Posterior cingulate gyrus (tissue), 11 donors: ENCODE measurements at regions not wholly inside any gene's neighbourhood (a gene's known extent, or its start where the extent isn't known, plus 50 kb on each side); places are given as distances from the start of the nearest gene placed in this dataset.
"Not testable (repeated sequence)": the region's sequence is repeated elsewhere in the genome, so short reads cannot be mapped to it uniquely, and the experiment has no call there.

Experiments used
- DNase-seq, 10 donors: peaks; one replicate each; pipeline versions ENCODE4 v3.0.0 to v3.0.0-alpha.2; 2020 to 2021; ENCODE audit warnings: mixed read lengths in 3 of 10
- intact Hi-C: fragments of 100-400 bp; cut with DNase I; formaldehyde crosslinking; loops from one replicate; pipeline ENCODE4 v1.15.1; 2023

- DNase-seq: no peak
- intact Hi-C loops: no loop called here
Observed at GRCh38 chr2:209141818-209142217, 282.0 kb upstream of the MAP2 start.

GRCh38 chr2:209145220-209145691 lies 278.6 kb upstream of the MAP2 start:
- intact Hi-C loops: not testable (repeated sequence)
- DNase-seq: peak in 3 of 10 donors; percentile 50 to 79 (median 66)

GRCh38 chr2:209145941-209146681 lies 277.7 kb upstream of the MAP2 start:
- no peak for DNase-seq
- intact Hi-C loops: no loop called here

DNA sequence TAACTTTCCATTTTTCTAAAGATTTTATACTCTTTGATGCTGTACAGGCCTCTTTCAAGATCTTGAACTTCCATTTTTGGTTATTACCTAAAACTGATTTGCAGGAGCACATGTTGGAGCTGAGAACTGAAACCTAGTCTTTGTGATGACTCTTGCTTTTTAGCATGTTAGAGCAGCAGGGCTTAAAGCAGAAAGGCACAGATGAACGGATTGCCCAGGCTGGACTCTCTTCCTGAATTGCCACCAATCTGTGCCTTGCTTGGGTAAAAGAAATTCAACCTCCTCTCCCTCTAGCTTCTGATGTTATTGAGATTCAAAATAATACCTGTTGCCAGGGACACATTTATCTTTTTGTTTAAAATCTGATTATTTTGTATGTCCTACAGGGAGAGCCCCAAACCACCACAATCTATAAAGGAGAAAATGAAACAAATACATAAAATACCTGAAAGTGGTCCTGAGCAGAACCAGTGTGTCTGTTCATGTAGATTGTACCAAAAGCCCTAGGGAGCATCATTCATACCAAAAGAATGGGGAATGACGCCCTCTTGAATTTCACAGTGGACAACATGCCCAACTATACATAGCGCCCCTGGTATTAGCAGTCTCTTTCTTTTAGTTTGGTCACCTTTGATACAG lies 277.0 kb upstream of the MAP2 start:
- DNase-seq: no peak
- intact Hi-C loops: no loop called here

DNA sequence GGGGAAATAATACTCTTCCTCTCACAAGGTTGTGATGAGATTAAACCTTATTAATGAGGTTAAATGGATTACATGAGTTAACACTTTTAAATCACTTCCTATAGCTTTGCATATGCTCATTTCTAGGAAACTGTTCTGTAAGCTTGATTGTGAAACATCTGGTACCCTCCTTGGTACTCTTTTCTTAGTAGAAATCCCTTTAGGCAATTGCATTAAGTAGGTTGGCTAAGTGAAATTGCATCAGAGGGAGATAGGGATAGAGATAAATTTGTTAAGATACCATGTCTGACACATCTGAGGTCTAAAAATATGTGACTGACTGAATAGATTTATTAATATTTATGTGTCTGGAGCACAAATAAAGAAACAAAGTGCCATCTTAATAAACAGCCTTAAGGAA lies 275.9 kb upstream of the MAP2 start:
- intact Hi-C loops: no loop called here
- no peak for DNase-seq

DNA sequence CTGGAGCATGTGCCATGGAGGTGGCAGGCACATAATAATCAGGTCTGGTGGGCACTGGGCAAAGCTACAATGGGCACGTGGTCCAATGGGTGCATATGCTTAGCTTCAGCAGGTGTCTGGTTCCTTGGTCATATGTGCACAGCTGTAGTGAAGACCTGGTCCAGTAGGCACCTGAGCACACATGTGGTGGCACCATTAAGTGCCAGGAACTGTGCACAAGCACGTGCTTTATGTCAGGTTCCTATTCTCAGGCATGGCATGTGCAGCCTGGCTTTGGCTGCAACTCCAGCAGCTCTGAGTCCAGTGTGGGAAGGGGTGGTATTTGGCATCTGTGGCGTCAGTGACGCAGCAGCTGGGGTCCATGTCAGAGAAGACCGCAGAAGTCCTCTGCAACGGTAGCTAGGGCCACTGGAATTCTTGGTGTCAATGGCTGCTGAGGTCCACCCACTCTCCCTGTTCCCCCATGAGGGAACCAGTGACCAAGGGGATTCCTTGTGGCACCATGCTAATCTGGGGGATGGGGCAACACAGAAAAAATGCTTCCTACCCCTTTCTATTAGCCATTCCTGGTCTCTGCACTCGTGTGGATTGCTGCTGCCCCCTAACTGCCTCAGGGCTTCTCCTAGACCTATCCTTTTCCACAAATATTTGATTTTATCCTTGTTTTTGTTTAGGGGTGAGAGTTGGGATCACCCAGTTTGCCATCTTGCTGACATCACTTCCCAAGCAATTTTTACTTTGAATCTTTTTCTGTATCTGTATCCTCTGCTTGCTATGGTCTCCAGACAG lies 262.9 kb upstream of the MAP2 start:
- intact Hi-C loops: no loop called here
- DNase-seq: peak in 2 of 10 donors; percentile 35 to 47

GRCh38 chr2:209162129-209162528 lies 261.7 kb upstream of the MAP2 start:
- no peak for DNase-seq

DNA sequence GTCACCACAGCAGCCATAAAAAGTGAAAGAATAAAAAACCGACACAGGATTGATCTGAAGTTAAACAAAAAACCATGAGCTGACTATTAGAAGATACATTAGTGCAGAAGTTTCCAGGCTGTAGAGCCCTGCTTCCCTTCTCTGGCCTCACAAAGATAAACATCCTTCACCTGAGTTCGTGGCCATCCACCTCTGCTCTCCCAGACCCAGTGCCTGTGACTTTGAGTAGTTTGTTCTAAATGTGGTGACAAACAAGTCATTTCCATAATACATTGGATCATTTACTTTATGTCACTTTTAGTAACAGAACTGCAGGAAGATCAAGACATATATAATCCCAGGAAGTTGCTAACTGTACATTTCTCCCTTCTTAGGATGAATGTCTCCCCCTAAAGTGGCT lies 241.9 kb upstream of the MAP2 start:
- intact Hi-C loops: no loop called here
- no peak for DNase-seq

More at GRCh38 chr2:209162129-209162528, 261.7 kb upstream of the MAP2 start:
- intact Hi-C loops: no loop called here

GRCh38 chr2:209186886-209187285 lies 237.0 kb upstream of the MAP2 start:
- intact Hi-C loops, DNase-seq: not testable (repeated sequence)

GRCh38 chr2:209189893-209190292 lies 234.0 kb upstream of the MAP2 start:
- intact Hi-C loops: no loop called here

GRCh38 chr2:209191139-209191538 lies 232.7 kb upstream of the MAP2 start:
- intact Hi-C loops: no loop called here
- no peak for DNase-seq

More at GRCh38 chr2:209189893-209190292, 234.0 kb upstream of the MAP2 start:
- DNase-seq: no peak

- DNase-seq: no peak
- intact Hi-C loops: no loop called here
Observed at GRCh38 chr2:209194717-209195116, 229.1 kb upstream of the MAP2 start.

DNA sequence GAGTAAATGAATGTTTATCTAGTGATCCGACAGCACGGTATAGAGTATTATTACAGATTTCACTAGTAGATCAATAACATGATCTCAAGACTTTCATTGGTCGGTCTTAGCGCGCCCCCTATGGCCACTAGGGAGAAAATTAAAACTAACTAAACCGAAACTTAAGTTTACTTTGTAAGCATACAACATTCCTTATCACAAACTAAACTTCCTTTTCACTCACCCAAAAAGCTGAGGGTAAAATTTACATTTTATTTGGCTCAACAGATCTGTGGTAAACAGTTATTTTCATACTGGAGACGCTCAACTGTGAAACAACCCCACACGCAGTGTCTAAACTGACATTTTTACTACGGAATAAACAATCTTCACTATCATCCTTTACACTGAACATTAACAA lies 215.6 kb upstream of the MAP2 start:
- DNase-seq: peak in 4 of 10 donors; percentile 16 to 69 (median 28)
- intact Hi-C loops: loop anchor here (10.0 kb wide), 1 partner anchor 743 kb away; no protein-coding TSS in a partner anchor

GRCh38 chr2:209209943-209210342 lies 213.9 kb upstream of the MAP2 start:
- peak in 1 of 10 donors; percentile 9 for DNase-seq
- intact Hi-C loops: loop anchor here (10.0 kb wide), 1 partner anchor 745 kb away; no protein-coding TSS in a partner anchor

DNA sequence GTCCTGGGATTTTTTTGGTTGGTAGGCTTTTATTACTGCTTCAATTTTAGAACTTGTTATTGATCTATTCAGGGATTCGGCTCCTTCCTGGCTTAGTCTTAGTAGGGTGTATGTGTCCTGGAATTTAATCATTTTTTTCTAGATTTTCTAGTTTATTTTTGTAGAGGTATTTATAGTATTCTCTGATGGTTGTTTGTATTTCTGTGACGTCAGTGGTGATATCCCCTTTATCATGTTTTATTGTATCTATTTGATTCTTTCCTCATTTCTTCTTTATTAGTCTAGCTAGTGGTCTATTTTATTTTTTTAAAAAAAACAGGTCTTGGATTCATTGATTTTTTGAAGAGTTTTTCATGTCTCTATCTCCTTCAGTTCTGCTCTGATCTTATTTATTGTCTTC lies 193.3 kb upstream of the MAP2 start:
- no peak for DNase-seq
- intact Hi-C loops: no loop called here

DNA sequence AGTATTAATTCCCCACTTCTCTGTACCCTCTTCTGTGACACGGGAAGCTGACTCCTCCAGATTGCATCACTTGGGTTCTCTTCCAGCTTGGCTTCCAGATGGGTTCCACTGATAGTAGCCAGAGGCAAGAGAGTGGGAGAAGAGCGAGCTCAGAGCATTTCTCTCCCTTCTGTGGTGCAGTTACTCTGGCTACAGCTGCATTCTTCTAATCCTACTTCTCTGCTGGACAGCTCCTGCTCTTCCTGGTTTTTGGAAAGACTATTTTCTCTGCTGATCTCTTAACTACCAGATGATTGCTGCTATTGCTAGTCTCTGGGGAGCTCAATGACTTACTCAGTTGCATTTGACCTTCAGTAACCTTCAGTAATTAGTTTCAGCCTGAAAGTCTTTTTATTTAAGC lies 187.5 kb upstream of the MAP2 start:
- no peak for DNase-seq
- intact Hi-C loops: no loop called here

DNA sequence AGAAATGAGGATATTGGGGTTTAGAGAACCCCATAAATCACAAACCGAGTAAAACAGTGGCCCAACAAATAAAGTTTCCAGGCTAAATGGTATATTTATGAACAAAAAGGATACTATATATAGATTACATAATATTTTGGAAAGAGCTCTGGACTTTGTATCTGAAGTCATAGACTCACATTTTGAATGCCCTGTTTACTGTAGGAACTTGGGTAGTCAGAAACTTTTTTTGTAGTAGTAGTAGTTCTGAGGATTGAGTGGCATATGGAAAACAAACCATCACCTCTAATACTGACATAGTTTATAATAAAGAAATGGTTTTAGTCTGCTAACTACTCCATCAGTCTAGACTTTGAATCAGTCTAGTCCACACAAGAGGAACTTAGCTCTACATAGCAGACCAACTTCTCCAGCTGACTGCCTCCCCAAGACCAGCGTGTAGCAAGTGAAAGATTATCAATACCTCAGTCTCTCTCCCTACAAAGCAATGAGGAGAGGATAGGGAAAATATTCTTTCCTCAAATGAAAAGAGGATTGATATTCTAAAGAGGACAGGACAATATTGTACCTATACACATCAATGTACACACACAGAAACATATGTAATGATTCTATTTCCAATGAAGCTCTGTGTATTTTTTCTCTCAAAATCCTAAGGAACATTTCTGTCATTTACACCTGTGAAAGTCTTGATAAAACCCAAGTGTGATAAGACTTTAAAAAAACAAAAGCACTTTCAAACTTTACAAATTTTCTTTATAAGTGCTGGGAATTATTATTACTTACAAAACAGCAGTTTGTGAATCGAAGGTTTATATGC lies 184.9 kb upstream of the MAP2 start:
- DNase-seq: no peak
- intact Hi-C loops: no loop called here

DNA sequence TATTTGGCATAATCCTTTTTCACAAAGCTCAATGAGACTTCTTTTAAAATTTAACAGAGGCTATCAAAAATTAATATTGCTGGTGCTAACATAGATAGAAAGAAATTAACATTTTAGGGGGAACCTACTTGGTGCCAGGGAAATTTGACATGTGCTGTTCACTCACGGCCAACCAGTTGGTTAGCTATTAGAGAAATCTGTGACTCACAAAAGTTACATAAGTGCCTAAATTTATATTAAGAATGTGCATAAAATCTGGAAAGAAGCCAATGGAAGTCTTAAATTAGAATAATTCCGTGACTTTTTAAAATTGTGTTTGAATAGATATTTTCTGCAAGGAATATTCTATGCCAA lies 184.3 kb upstream of the MAP2 start:
- intact Hi-C loops: no loop called here
- DNase-seq: no peak

- DNase-seq: no peak
- intact Hi-C loops: no loop called here
Observed at GRCh38 chr2:209240204-209240603, 183.6 kb upstream of the MAP2 start.

DNA sequence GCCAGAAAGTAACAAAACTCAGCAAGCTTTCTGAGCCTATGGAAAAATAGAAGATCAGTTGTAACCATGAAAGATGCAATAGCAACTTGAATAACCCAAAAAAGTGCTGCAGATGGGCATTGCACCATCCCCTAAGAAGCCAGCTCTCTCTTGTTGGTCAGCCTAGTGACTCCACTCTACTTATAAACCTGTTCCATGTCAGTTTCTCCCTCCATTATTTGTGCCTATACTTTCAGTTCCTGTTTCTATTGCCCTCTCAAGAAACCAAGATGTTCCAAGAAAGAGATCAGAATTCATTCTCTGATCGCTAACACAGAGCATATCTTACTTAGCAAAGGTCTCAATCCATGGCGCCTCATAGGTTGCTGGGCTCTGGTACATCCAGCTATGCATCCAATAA lies 170.3 kb upstream of the MAP2 start:
- DNase-seq: no peak
- intact Hi-C loops: no loop called here
